Hepatocyte (in vitro differentiated cells): ENCODE measurements at regions not wholly inside any gene's neighbourhood (a gene's known extent, or its start where the extent isn't known, plus 50 kb on each side); places are given as distances from the start of the nearest gene placed in this dataset.
A peak's percentile ranks its signal among the peaks of the same experiment; 100 is the strongest.

Experiments
- DNase-seq: peaks from one replicate; pipeline ENCODE4 v3.0.0-alpha.2; 2016; ENCODE audit warnings: low spot score
- H2AFZ ChIP-seq: fragments of 200-600 bp; sonication (generic); 2 replicates; pipeline ENCODE4 v1.6.0; 2016; ENCODE audit warnings: antibody characterized with exemption, mild to moderate bottlenecking
- H3K27ac ChIP-seq: fragments of 200-600 bp; sonication (generic); 2 replicates; pipeline ENCODE4 v1.5.1; 2016; ENCODE audit warnings: mild to moderate bottlenecking
- H3K27me3 ChIP-seq: fragments of 200-600 bp; sonication (generic); 2 replicates; pipeline ENCODE4 v1.6.1; 2016
- H3K36me3 ChIP-seq: fragments of 200-600 bp; sonication (generic); replicated peaks from 2 replicates; pipeline ENCODE4 v1.5.1; 2016; ENCODE audit warnings: low read depth; ENCODE audit not compliant: insufficient read depth
- H3K4me1 ChIP-seq: fragments of 200-600 bp; sonication (generic); 2 replicates; pipeline ENCODE4 v1.5.1; 2016; ENCODE audit warnings: mild to moderate bottlenecking, moderate library complexity; ENCODE audit not compliant: insufficient read depth
- H3K4me2 ChIP-seq: fragments of 200-600 bp; sonication (generic); 2 replicates; pipeline ENCODE4 v1.6.0; 2016
- H3K4me3 ChIP-seq: fragments of 200-600 bp; sonication (generic); 2 replicates; pipeline ENCODE4 v1.5.1; 2016; ENCODE audit warnings: mild to moderate bottlenecking
- H3K79me2 ChIP-seq: fragments of 200-600 bp; sonication (generic); 2 replicates; pipeline ENCODE4 v1.6.0; 2017; ENCODE audit warnings: mild to moderate bottlenecking
- H3K9me2 ChIP-seq: fragments of 200-600 bp; sonication (generic); replicated peaks from 2 replicates; pipeline ENCODE4 v1.6.0; 2017; ENCODE audit warnings: mild to moderate bottlenecking; ENCODE audit not compliant: insufficient read depth
- H3K9me3 ChIP-seq: fragments of 200-600 bp; sonication (generic); 2 replicates; pipeline ENCODE4 v1.5.1; 2016; ENCODE audit warnings: low read depth, mild to moderate bottlenecking
- H4K20me1 ChIP-seq: fragments of 200-600 bp; sonication (generic); 2 replicates; pipeline ENCODE4 v1.6.0; 2016; ENCODE audit warnings: mild to moderate bottlenecking; ENCODE audit not compliant: insufficient read depth, poor library complexity, severe bottlenecking
- CTCF ChIP-seq: fragments of 200-600 bp; sonication (generic); IDR thresholded peaks from 2 replicates; pipeline ENCODE4 v1.5.1; 2016; ENCODE audit warnings: antibody characterized with exemption, mild to moderate bottlenecking; ENCODE audit not compliant: poor library complexity
- EZH2 ChIP-seq: fragments of 200-600 bp; sonication (generic); IDR thresholded peaks from 2 replicates; pipeline ENCODE4 v1.6.1; 2016; ENCODE audit warnings: antibody characterized with exemption, mild to moderate bottlenecking, borderline replicate concordance
- EZH2phosphoT487 ChIP-seq: fragments of 200-600 bp; sonication (generic); IDR thresholded peaks from one replicate; pipeline ENCODE4 v1.6.1; 2018; ENCODE audit warnings: antibody characterized with exemption, mild to moderate bottlenecking, low read depth, moderate library complexity; ENCODE audit not compliant: unreplicated experiment, severe bottlenecking
- WGBS: methylation state at CpG from one replicate; pipeline ENCODE4 v1.1.6; 2016; ENCODE audit warnings: low lambda C conversion rate; ENCODE audit errors: missing lambda C conversion rate; 5-methylcytosine and 5-hydroxymethylcytosine counted together

GRCh38 chrX:42627891-42628290 is 150.1 kb downstream of the PPP1R2C start:
- 79% methylated on average over 3 of the region's 3 CpGs for WGBS
- no peaks in the 10 kb centered on the region for H3K9me3 ChIP-seq
- no peaks in the 10 kb centered on the region for H3K79me2 ChIP-seq
- TF ChIP-seq EZH2 (no peak), CTCF (no peak), EZH2phosphoT487 (no peak)
- H2AFZ ChIP-seq: no peak overlapping the region
- H3K27me3 ChIP-seq: no peaks in the 10 kb centered on the region
- H3K4me3 ChIP-seq: no peak overlapping the region
- H3K4me1 ChIP-seq: peaks cover 12% of the 10 kb centered on the region
- no peaks in the 10 kb centered on the region for H4K20me1 ChIP-seq
- peak overlapping the region; percentile 53 for H3K27ac ChIP-seq
- no peaks in the 10 kb centered on the region for H3K9me2 ChIP-seq
- no peaks in the 10 kb centered on the region for H3K36me3 ChIP-seq
- no peak for DNase-seq
- H3K4me2 ChIP-seq: no peak overlapping the region

- Histone ChIP-seq H3K27ac (no peak overlapping the region), H2AFZ (no peak overlapping the region), H3K36me3 (no peaks in the 10 kb centered on the region), H4K20me1 (no peaks in the 10 kb centered on the region), H3K4me2 (no peak overlapping the region), H3K9me2 (no peaks in the 10 kb centered on the region), H3K4me1 (peaks cover 12% of the 10 kb centered on the region), H3K27me3 (no peaks in the 10 kb centered on the region), H3K9me3 (no peaks in the 10 kb centered on the region), H3K79me2 (no peaks in the 10 kb centered on the region), H3K4me3 (no peak overlapping the region)
- 63% methylated on average over 1 of the region's 1 CpG for WGBS
- DNase-seq: no peak
- TF ChIP-seq EZH2: no peak
- TF ChIP-seq EZH2phosphoT487: no peak
- no peak for TF ChIP-seq CTCF
These were observed 153.4 kb downstream of the PPP1R2C start for GRCh38 chrX:42624524-42624923.

- Histone ChIP-seq H2AFZ (no peak overlapping the region), H3K9me3 (no peaks in the 10 kb centered on the region), H4K20me1 (no peaks in the 10 kb centered on the region), H3K27me3 (no peaks in the 10 kb centered on the region), H3K4me2 (no peak overlapping the region), H3K36me3 (no peaks in the 10 kb centered on the region), H3K4me3 (no peak overlapping the region), H3K4me1 (no peaks in the 10 kb centered on the region), H3K79me2 (no peaks in the 10 kb centered on the region), H3K9me2 (no peaks in the 10 kb centered on the region), H3K27ac (no peak overlapping the region)
- DNase-seq: no peak
- TF ChIP-seq EZH2phosphoT487 (no peak), CTCF (no peak)
These were observed 158.9 kb downstream of the PPP1R2C start for GRCh38 chrX:42619068-42619467.

- H3K36me3 ChIP-seq: no peaks in the 10 kb centered on the region
- TF ChIP-seq CTCF: no peak
- TF ChIP-seq EZH2: no peak
- no peak overlapping the region for H3K27ac ChIP-seq
- no peaks in the 10 kb centered on the region for H4K20me1 ChIP-seq
- no peak overlapping the region for H3K4me3 ChIP-seq
- H3K9me3 ChIP-seq: no peaks in the 10 kb centered on the region
- no peak overlapping the region for H3K4me2 ChIP-seq
- 87% methylated on average over 2 of the region's 2 CpGs for WGBS
- no peak overlapping the region for H2AFZ ChIP-seq
- H3K79me2 ChIP-seq: no peaks in the 10 kb centered on the region
- no peaks in the 10 kb centered on the region for H3K9me2 ChIP-seq
- H3K27me3 ChIP-seq: no peaks in the 10 kb centered on the region
- H3K4me1 ChIP-seq: no peaks in the 10 kb centered on the region
- no peak for DNase-seq
These were observed 161.0 kb downstream of the PPP1R2C start for GRCh38 chrX:42616981-42617380.
